Fibroblast of the conjunctiva (primary cell): ENCODE measurements at regions not wholly inside any gene's neighbourhood (a gene's known extent, or its start where the extent isn't known, plus 50 kb on each side); places are given as distances from the start of the nearest gene placed in this dataset.

ENCODE experiments used
- DNase-seq: peaks from one replicate; pipeline ENCODE4 v3.0.0-alpha.2; 2010; ENCODE audit warnings: low read depth

- DNase-seq = no peak
Observed at GRCh38 chr9:118059484-118060278, 355.5 kb downstream of the TLR4 start.

GRCh38 chr9:118083161-118083560 lies 379.0 kb downstream of the TLR4 start:
- DNase-seq = no peak

DNA sequence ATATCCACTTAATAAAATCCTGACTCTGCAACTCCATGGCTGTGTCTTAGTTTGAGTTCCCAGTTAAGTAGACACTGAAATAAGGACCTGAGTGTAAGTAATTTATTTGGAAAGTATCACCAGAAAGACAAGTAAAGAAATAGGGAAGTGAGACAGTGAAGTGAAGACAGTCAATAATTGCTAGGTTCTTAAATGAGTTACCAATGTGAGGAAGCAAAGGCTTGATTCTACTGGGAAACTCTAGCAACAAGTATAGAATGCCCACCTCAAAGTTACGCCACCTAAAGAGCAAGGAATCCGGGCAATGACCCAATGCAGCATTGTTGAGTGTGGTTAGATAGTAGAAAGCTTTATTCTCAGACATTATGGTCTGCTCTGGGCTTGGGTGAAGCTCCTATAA lies 383.9 kb downstream of the TLR4 start:
- no peak for DNase-seq

DNA sequence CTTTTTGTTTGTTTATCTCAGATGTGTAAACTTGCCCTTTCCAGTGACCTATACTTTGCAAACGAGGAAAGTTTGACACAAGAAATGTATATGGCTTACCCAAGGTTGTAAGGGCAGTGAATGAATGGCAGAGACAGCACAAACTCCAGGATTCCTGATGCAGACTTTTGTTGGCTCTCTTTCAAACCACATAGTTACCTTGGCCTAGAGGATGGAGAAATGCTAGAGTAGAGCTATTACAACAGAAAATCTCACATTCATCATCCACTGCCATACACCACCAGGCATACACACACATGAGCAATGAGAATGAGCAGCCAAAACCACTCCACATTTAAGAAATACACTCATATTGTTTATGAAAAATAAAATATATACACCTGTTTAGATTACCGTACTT lies 387.0 kb downstream of the TLR4 start:
- DNase-seq = no peak

DNA sequence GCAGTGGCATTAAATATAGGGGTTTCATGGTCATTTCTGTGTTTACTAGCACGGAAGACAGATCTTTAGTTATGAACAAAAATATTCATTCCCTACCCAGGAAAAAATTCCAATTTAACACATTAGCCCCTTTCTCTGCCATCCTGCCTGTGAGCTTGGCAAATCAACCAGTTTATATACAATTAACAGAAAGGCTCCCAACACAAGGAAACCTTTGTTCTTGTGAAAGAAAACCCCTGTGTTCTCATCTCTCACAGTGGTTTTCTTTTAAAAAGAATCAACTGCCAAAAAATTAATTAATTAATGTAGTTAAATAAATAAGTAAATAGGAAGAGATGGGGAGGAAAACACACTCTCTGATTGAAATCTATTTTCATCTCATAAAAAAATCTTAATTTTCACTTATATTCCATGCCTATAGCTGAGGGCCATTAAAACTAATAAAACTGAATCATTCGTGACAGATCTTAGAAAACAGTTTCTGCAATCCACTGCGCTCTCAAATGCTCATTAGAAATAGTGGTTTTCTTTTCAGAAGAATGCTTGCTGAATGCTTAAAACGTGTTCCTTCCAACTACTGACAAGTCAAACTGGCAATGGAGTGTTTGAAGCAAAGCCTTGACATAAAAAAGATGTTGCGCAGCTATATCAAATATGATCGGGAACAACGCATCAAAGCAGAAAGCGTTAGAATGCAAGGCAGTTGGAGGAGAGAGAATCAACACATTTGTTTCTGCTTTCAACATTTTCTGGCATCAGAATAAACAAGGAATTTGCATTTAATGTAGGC lies 387.7 kb downstream of the TLR4 start:
- no peak for DNase-seq

DNA sequence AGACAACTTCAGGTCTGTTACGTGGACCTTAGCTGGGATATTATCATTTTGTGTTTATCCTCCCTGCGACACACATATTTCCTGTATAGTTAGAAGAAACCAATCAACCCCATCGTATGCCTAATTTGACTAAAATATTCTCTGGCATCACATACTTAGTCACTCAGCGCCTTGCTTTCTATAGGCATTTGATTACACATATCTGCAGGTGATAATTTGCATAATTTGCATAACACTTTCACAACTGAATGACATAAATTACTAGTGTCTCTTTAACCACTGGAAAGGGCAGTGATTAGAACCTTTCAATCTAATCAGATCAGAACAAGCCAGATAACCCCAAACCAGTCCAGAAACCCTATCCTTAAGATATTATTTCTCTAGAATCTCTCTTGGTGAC lies 390.2 kb downstream of the TLR4 start:
- no peak for DNase-seq

- DNase-seq = no peak
Observed at GRCh38 chr9:118100529-118101419, 396.6 kb downstream of the TLR4 start.

- no peak for DNase-seq
Observed at GRCh38 chr9:118104363-118104762, 400.2 kb downstream of the TLR4 start.

GRCh38 chr9:118108971-118109370 lies 404.8 kb downstream of the TLR4 start:
- DNase-seq = no peak

GRCh38 chr9:118109542-118109941 lies 405.3 kb downstream of the TLR4 start:
- DNase-seq = no peak

DNA sequence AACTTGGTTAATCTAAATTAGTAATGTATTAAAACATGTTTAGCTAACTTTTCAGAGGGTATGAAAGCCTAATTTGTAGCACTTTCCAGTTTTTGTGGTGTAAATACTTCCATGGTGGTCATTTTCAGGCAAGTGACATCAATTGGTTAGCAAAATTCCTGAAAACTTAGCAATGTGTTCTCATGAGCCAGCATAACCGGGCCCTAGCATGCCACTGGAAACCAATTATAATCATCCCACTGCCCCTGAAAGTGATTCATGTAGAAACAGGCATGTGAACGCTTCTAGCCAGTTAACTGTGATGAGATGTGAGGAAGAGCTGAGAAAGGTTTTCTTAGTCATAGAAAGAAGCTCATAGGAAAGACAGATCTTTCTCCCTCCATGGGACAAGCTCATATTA lies 417.2 kb downstream of the TLR4 start:
- no peak for DNase-seq

DNA sequence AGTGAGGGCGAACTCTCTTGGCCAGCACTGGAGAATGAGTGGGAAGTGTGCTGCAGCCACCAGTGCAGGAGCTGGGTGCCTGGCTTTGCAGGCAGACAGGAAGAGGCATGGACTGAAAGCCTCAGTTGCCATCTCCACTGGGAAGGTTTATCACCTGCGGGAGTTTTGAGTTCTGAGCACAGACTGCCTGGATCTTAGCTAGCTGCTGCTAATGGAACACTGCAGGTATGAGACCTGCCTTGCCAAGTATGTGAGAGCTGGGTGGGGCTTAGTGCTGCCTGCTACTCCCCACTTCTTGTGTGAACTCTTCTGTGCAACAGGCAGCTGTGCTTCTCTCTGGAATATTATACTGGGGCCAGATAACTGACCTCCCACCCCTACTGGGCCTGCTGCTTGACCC lies 424.1 kb downstream of the TLR4 start:
- DNase-seq = no peak

DNA sequence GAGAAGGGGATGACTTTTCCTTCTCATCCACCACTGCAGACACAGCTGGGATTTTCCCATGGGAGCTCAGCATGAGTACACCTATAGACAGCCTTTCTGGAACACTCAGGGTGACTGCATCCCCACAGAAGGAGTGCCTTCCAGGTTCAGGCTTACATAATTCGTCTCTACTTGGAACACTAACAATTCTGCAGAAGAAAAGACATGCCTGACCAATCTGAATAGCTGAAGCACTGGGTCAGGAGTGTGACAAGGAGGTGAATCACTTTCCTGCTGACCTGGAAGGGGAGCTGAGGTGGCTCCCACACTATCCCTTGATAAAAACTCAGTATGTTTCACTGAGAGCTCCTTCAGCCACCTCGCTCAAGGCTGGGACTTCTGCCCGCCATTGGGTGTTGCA lies 425.3 kb downstream of the TLR4 start:
- DNase-seq = no peak

GRCh38 chr9:118148990-118149389 lies 444.8 kb downstream of the TLR4 start:
- DNase-seq = no peak

- DNase-seq = no peak
Observed at GRCh38 chr9:118156846-118157245, 452.6 kb downstream of the TLR4 start.

DNA sequence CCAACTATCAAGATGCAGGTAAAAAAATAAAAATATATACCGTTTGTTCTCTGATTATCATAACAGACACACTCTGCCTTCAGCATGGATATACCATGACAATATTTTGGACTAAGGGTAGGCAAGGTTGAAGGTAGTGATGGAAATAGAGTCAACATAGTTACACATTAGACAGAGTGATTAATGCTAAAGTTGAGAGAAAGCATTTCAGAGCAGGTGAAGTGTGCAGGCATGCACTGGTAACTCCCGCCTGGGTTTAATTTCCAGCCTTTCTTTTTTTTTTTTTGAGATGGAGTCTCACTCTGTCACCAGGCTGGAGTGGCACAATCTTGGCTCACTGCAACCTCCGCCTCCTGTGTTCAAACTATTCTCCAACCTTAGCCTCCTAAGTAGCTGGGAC lies 458.5 kb downstream of the TLR4 start:
- DNase-seq = no peak

DNA sequence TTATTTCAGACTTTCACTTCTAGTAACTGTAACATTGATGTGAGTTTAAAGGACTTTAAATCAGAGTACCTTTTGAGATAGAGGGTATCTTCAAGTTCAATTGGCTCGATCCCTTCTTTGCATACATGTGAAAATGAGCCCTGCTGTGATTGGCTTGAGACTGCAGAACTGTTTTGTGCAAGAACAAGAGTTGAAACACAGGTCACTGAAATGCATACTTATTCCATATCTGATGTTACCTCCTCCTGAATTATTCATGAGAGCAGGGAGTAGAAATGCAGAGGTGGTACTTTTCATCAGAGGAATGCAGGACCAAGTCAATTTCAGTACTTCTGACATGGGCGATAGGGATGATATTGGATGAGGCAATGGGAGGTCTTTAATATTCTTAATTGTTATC lies 459.5 kb downstream of the TLR4 start:
- DNase-seq = no peak

- no peak for DNase-seq
Observed at GRCh38 chr9:118165451-118165850, 461.2 kb downstream of the TLR4 start.

DNA sequence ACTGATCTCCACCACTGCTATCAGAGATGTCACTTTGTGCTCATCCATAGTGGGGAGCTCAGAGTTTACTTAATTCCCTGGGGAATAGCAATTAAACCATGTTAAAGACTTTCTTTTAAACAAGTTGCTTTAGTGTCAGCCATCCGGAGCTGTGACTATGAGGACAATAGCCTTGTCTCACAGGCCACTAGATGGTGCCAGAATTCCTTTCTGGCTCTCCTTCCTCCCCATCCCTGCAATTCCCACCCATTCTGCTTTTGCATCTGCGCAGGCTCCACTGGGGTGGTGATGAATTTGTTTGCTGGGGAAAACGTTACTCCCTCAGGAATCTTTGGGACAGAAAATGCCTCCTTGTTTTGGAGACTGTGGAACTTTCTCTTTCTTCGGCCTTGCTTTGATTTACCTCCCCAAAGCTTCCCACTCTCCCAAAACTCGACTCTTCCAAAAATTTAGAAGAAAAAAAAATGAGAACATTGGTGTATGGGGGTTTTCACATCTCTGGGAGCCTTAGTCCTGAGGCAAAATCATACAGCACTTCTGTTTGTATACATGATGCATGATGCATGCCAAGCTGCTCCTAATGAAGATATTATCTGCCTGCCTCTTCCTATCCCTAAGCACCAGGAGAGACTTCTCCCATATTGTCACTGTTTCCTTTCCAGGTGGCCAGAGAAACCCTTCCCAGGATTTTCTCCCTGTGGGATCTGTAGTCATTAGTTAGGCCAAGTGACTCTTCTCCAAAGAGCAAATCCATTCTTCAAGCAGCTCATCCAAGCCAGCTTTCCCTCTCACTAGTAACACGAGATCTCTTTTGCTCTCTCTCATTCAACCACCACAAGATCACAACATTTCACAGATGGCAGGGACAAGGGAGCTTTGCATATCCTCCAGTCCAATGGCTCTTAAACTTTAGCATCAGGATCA lies 466.1 kb downstream of the TLR4 start:
- no peak for DNase-seq

DNA sequence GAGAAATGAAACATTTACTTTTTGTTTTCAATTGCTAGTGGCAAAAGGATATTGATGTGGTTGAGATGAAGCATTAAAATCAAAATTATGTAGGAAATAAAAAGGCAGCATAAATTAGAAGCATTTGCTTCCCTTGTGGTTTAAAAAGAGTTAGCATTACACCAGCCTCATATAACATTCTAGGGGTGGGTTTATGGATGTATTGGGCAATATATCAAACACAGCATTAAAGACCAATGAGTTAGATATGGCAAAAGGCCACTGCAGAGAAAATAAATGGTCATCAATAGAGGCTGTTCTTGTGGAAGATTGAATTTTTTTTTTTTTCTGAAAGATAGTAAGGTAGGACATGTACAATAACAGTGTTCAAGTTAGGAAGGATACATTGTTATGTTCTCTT lies 473.0 kb downstream of the TLR4 start:
- DNase-seq = no peak

- DNase-seq = no peak
Observed at GRCh38 chr9:118183576-118183975, 479.4 kb downstream of the TLR4 start.
